Epithelial cell of esophagus (primary cell): ENCODE measurements at regions not wholly inside any gene's neighbourhood (a gene's known extent, or its start where the extent isn't known, plus 50 kb on each side); places are given as distances from the start of the nearest gene placed in this dataset.
A peak's percentile ranks its signal among the peaks of the same experiment; 100 is the strongest.

Source experiments
- DNase-seq: peaks from one replicate; pipeline ENCODE4 v3.0.0; 2010; ENCODE audit warnings: low read depth
- H3K4me3 ChIP-seq: 2 replicates; pipeline ENCODE4 v1.5.1; 2011; ENCODE audit warnings: mild to moderate bottlenecking, low read length, control low read depth
- TF ChIP-seq, protein P1 (sequence below): IDR thresholded peaks from 2 replicates; pipeline ENCODE4 v1.5.1; 2011; ENCODE audit warnings: low read depth, mild to moderate bottlenecking, low read length, control low read depth, inconsistent platforms; ENCODE audit not compliant: insufficient read depth; ENCODE audit errors: missing control alignments

DNA sequence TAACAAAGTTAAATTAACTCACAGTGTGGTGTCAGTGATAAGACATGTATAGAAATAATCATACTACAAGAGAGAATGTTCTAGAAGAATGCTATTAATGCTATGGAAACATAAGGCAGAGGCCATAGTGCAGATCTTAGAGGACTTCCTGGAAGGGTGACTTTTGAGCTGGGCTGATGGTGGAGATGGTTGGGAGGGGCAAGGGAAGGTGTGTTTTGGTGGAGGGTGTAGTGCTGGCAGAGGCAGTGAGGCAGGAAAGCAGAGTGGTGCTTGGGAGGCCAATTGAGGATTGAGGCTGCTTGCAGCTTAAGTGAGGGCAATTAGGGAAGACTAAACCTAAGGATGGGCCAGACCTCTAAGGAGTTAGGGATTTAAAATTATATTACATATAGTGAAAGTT lies 58.5 kb upstream of the FNDC1 start:
- DNase-seq: no peak
- H3K4me3 ChIP-seq: no peak overlapping the region
- TF ChIP-seq, protein P1, sequence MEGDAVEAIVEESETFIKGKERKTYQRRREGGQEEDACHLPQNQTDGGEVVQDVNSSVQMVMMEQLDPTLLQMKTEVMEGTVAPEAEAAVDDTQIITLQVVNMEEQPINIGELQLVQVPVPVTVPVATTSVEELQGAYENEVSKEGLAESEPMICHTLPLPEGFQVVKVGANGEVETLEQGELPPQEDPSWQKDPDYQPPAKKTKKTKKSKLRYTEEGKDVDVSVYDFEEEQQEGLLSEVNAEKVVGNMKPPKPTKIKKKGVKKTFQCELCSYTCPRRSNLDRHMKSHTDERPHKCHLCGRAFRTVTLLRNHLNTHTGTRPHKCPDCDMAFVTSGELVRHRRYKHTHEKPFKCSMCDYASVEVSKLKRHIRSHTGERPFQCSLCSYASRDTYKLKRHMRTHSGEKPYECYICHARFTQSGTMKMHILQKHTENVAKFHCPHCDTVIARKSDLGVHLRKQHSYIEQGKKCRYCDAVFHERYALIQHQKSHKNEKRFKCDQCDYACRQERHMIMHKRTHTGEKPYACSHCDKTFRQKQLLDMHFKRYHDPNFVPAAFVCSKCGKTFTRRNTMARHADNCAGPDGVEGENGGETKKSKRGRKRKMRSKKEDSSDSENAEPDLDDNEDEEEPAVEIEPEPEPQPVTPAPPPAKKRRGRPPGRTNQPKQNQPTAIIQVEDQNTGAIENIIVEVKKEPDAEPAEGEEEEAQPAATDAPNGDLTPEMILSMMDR: no peak

DNA sequence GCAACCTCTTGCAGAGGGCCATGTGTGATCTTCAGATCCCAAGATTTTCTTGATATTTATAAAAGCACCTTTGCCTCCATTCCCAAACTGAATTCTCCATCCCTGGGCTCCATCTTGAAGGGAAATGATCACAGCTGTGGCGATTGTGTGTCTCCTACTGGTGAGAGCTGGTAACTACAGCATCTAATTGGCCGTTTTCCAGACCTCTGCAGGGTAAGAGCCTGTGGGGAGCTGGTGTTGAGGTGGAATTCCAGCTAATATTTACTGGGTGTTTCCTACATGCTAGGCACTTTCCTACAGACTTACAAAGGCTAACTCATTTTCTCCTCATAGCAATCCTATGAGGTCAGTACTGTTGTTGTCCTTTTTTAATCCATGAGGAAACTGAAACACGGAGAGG lies 59.2 kb upstream of the FNDC1 start:
- TF ChIP-seq, protein P1: peak; percentile 60

DNA sequence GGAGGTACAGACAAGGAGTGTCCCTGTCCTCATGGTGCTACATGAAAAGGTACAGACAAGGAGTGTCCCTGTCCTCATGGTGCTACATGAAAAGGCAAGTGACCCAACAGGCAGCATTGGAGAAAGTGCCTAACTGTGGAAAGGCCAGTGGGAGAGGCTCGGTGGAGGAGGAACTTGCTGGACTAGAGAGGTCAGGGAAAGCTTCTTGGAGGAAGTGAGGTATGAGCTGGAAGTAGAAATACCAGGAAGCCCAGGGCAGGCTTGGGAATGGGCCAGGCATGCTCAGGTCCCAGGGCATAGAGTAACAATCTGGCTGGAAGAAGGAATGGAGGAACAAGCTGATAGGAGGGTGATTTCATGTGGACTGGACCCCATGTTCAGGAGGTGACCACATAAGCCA lies 59.8 kb upstream of the FNDC1 start:
- TF ChIP-seq, protein P1: no peak
- H3K4me3 ChIP-seq: no peak overlapping the region
- no peak for DNase-seq

More for the DNA sequence above, 59.2 kb upstream of the FNDC1 start:
- no peak overlapping the region for H3K4me3 ChIP-seq
- DNase-seq: peak; percentile 65

DNA sequence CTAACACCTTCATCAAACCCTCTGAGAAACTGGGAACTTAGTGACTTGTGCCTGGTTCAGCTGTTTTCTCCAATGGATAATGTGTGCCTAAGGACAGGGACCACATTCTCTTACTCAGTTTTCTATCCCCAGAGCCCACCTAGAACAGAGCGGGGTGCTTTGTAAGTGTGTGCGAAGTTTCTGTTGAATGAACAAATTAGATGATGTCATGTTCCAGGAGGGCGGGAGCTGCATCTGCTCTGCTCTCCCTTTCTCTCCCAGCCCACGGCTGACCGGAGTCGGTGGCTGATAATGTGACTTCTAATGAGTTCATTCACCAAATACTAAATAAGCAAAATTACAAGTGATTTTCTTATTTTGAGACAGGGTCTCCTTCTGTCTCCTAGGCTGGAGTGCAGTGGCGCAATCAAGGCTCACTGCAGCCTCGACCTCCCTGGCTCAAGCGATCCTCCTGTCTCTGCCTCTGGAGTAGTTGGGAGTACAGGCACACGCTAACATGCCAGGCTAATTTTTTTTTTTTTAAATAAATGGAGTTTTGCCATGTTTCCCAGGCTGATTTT lies 60.7 kb upstream of the FNDC1 start:
- H3K4me3 ChIP-seq: no peak overlapping the region
- TF ChIP-seq, protein P1: no peak
- DNase-seq: no peak

DNA sequence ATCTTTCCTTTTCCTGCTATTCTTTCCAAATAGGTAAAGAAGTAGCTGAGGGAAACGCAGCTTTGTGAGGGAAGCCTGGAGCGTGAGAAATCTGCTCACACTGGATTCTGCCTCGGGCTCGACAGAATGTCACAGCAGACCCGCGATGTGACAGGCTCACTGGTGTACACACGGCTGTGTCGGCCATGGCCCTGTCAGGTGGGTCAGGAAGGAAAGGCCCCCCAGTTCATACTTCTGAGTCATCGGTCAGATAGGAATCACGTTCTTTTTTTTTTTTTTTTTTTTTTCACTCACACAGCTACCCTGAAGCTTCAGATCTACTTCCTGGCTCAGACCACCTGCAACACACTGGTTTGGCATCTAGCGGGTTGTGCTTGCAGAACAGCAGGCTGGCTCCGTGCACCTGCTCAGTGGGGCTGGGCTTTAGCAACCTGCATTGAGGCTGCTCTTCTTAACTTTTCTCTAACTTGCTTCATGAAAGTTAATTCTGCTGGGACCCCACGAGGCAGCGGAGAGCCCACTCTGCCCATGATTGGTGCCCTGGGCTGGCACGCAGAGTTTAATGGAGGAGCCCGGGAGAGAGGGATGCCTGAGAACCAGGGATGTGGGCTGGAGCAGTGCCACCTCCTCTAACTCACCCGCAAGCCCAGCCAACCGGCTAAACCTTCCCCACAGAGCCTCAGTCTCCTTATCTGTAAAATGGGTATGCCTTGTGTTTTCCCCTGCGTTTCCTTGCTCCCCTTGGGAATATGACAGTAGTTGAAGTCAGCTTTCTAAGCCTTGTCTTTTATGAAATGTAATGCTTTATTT lies 61.5 kb upstream of the FNDC1 start:
- H3K4me3 ChIP-seq: no peak overlapping the region
- TF ChIP-seq, protein P1: no peak
- DNase-seq: no peak

DNA sequence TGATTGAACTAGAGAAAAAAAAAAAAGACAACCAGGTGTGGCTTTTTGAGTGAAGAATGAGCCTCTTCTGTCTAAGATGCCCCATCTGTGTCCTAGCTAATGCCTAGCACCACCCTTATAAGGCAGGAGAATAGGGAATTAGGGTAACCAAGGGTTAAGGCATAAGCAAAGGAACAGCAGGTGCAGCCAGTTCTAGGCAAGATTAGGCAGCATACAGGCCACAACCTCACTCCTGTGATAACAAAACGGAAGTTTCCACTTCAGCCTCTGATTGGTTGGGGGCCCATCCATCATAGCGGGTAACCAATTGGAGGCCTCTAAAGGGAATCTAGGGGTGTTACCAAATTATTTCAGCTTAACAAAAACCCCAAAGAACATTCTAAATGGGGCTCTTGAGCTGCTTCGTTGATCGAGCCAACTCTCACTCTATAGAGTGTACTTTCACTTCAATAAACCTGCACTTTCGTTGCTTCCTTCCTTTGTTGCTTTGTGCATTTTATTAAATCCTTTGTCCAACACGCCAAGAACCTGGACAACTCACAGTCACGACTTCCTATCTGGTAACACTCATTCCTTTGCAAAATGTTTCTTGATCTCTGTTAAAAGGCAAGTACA lies 61.9 kb upstream of the TAGAP start:
- peak; percentile 70 for DNase-seq
- H3K4me3 ChIP-seq: no peak overlapping the region
- TF ChIP-seq, protein P1: no peak

DNA sequence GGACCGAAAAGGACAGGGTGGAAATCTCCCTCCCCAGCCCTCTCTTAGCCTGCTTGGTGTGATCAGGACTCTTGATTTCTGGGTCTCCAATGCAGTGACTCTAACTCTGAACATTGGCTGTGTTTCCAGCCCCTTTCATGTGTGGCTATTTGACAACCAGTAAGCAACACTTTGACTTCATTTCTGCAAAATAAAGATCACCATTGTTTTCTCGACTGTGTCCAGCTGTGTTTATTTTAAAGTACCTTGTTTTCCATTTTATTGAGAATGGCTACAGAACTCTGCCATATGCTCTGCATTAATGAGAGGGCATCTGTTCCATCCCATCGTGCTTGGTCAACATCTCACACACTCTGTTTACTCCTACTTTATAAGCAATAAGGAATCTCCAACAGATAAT lies 60.9 kb upstream of the TAGAP start:
- no peak for DNase-seq
- TF ChIP-seq, protein P1: no peak
- H3K4me3 ChIP-seq: no peak overlapping the region
